Colonic mucosa (tissue), 4 donors: ENCODE measurements at regions not wholly inside any gene's neighbourhood (a gene's known extent, or its start where the extent isn't known, plus 50 kb on each side); places are given as distances from the start of the nearest gene placed in this dataset.
"Not testable (repeated sequence)": the region's sequence is repeated elsewhere in the genome, so short reads cannot be mapped to it uniquely, and the experiment has no call there.

Experiments
- DNase-seq: peaks from one replicate; pipeline ENCODE4 v3.0.0-alpha.2; 2020
- H3K27ac ChIP-seq: fragments of 200-600 bp; one replicate; pipeline ENCODE4 v1.8.0; 2021
- H3K27me3 ChIP-seq: fragments of 200-600 bp; one replicate; pipeline ENCODE4 v1.8.0; 2021
- H3K36me3 ChIP-seq: fragments of 200-600 bp; one replicate; pipeline ENCODE4 v1.8.0; 2021
- H3K4me1 ChIP-seq: fragments of 200-600 bp; one replicate; pipeline ENCODE4 v1.8.0; 2021; ENCODE audit warnings: mild to moderate bottlenecking
- H3K4me3 ChIP-seq: fragments of 200-600 bp; one replicate; pipeline ENCODE4 v1.8.0; 2021
- H3K9ac ChIP-seq, 2 donors: one replicate each; pipeline ENCODE4 v1.7.0; 2013; ENCODE audit warnings: control low read depth in 2 of 2, low read depth in 2 of 2, low read length in 2 of 2
- H3K9me3 ChIP-seq: fragments of 200-600 bp; one replicate; pipeline ENCODE4 v1.8.0; 2021
- intact Hi-C: fragments of 100-400 bp; cut with DNase I; formaldehyde crosslinking; loops from one replicate; pipeline ENCODE4 v1.14.1; 2022
- TF ChIP-seq, protein P1 (sequence below): fragments of 200-600 bp; IDR thresholded peaks from one replicate; pipeline ENCODE4 v1.8.0; 2022; ENCODE audit warnings: antibody characterized with exemption, mild to moderate bottlenecking
- donor health status: healthy.
- donor health status: DM: no; HTN: no; CAD: no.
- donor health status: DM: no; HTN: no; CAD: no.

DNA sequence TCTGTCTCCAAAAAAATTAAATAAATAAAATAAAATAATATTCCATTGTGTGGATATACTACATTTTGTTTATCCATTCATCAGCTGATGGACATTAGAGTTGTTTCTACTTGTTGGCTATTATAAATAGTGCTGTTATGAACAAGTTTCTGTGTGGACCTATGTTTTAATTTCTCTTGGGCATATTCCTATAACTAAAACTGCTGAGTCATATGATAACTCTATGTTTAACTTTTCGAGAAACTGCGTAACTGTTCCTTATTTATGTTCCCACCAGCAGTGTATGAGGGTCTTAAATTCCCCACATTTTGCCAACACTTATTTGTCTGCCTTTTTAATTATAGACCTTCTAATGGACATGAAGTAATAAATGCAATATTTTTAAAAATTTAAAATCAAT, 80.0 kb upstream of the XIST start:
- intact Hi-C loops = no loop called here
- H3K4me3 ChIP-seq = no peak overlapping the region

DNA sequence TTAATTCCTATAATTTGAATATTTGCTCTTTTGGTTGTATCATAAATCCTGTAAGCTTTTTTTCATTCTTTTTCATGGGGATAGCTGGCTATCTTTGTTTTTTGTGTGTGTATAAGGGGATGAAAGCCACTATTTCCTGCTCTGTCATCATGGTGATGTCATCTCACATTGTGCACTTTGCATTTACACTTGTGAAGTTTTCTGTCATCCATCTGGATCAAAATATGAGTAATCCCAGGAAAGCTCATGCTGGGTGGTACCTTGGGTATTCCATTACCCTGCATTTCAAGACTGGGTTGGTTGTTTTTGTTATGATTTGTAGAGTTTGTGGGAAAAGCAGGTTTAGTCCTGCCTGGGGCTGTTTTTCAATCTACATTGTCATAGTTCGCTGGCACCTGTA, 77.8 kb upstream of the XIST start:
- intact Hi-C loops = no loop called here
- no peak overlapping the region for H3K27ac ChIP-seq
- no peak overlapping the region for H3K9ac ChIP-seq
- H3K4me1 ChIP-seq = no peaks in the 10 kb centered on the region
- H3K27me3 ChIP-seq = no peaks in the 10 kb centered on the region
- H3K9me3 ChIP-seq = no peaks in the 10 kb centered on the region
- no peak for DNase-seq
- H3K36me3 ChIP-seq = no peaks in the 10 kb centered on the region
- TF ChIP-seq, protein P1, sequence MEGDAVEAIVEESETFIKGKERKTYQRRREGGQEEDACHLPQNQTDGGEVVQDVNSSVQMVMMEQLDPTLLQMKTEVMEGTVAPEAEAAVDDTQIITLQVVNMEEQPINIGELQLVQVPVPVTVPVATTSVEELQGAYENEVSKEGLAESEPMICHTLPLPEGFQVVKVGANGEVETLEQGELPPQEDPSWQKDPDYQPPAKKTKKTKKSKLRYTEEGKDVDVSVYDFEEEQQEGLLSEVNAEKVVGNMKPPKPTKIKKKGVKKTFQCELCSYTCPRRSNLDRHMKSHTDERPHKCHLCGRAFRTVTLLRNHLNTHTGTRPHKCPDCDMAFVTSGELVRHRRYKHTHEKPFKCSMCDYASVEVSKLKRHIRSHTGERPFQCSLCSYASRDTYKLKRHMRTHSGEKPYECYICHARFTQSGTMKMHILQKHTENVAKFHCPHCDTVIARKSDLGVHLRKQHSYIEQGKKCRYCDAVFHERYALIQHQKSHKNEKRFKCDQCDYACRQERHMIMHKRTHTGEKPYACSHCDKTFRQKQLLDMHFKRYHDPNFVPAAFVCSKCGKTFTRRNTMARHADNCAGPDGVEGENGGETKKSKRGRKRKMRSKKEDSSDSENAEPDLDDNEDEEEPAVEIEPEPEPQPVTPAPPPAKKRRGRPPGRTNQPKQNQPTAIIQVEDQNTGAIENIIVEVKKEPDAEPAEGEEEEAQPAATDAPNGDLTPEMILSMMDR = no peak
- H3K4me3 ChIP-seq = no peak overlapping the region

More for the DNA sequence above, 80.0 kb upstream of the XIST start:
- H3K36me3 ChIP-seq = no peaks in the 10 kb centered on the region
- no peaks in the 10 kb centered on the region for H3K9me3 ChIP-seq
- TF ChIP-seq, protein P1 = no peak
- H3K4me1 ChIP-seq = no peaks in the 10 kb centered on the region
- DNase-seq = no peak
- no peak overlapping the region for H3K9ac ChIP-seq
- H3K27ac ChIP-seq = no peak overlapping the region
- H3K27me3 ChIP-seq = no peaks in the 10 kb centered on the region

DNA sequence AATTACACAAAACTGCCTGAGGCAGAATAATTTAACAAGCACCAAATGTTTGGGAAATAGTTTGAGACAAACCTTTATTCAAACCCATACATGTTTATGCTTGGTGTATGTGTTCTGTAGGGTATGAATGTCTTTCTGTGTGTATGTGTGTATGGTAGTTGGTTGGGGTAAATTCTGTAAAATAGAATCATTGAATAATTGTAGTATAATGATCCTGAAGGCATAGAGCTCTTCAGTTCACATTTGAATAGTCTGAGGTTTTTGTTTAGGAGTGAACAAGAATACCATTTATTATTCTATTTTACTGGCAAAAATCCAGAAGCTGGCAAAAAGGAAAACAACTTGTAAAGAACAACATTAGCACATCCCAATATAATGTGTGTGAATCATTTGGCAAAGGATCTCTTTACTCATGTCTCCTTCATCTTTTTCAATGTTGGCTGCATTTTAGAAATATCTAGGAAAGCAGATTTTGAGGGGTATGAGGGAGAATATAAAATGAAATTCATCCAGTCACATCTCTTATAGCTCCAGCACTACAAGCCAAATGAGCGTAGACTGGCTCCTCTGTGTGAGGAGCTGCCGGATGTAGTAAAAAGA, 70.4 kb upstream of the XIST start:
- H3K27ac ChIP-seq = no peak overlapping the region
- no peaks in the 10 kb centered on the region for H3K9me3 ChIP-seq
- no peak overlapping the region for H3K4me3 ChIP-seq
- TF ChIP-seq, protein P1 = no peak
- H3K36me3 ChIP-seq = no peaks in the 10 kb centered on the region
- no peak for DNase-seq
- no peak overlapping the region for H3K9ac ChIP-seq
- no peaks in the 10 kb centered on the region for H3K4me1 ChIP-seq
- H3K27me3 ChIP-seq = no peaks in the 10 kb centered on the region
- intact Hi-C loops = no loop called here

DNA sequence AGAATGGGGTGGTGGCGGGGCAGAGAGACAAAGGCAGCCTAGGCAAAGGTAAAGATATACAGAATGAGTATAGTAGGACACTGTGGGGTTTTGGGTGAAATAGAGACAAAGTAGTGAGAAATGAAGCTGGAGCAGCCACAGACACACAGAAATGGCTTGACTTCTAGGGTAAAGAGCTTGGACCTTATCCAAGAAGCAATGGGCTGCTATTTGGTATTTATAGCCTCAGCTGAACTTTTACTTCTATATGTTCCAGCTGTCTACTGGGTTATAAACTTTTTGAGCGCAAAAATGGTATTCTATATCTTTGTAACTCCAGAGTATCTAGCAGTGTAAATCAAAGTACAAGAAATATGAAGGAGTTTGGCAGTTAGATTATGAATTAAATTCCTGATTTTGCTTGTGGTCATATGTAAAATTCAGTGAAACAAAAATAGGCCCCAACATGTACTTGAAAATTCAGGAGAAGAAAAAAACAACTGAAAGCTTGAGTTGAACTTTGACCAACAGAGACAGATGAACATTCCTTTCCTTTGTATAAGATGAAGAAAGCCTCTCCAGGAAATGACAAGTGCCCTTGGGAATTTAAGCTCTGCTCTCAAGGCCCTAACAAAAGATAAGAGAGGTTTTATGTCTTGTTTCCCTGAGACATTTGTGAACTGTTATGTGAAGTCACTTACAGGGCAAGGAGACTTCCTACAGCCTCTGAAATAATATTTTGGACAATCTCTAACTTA, 64.6 kb upstream of the XIST start:
- Histone ChIP-seq H3K9ac (no peak overlapping the region), H3K9me3 (no peaks in the 10 kb centered on the region), H3K4me1 (no peaks in the 10 kb centered on the region), H3K27ac (no peak overlapping the region), H3K36me3 (no peaks in the 10 kb centered on the region), H3K4me3 (no peak overlapping the region), H3K27me3 (no peaks in the 10 kb centered on the region)
- DNase-seq = no peak
- intact Hi-C loops = no loop called here
- TF ChIP-seq, protein P1 = no peak

DNA sequence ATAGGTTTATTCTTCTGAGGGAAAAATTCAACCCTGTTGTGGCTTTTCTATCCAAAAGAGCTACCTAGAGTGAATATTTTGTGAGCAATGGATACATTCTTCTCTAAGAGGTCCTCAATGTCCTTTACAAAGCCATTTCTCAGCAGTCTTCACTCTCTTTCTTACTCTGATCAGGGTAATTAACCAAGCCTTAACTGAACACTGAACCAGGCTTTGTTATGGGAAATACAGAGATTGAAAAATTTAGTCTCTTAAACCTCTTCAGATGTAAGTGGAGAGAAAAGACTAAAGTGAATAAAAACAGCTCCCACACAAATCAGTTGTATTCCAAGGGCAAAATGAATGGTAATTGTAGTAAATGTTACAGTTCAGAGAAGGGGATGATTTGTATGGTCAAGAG, 64.0 kb upstream of the XIST start:
- H3K27me3 ChIP-seq = no peaks in the 10 kb centered on the region
- H3K9ac ChIP-seq = no peak overlapping the region
- H3K4me3 ChIP-seq = no peak overlapping the region
- H3K9me3 ChIP-seq = no peaks in the 10 kb centered on the region
- H3K4me1 ChIP-seq = no peaks in the 10 kb centered on the region
- intact Hi-C loops = no loop called here
- TF ChIP-seq, protein P1 = no peak
- DNase-seq = no peak
- H3K36me3 ChIP-seq = no peaks in the 10 kb centered on the region
- no peak overlapping the region for H3K27ac ChIP-seq

DNA sequence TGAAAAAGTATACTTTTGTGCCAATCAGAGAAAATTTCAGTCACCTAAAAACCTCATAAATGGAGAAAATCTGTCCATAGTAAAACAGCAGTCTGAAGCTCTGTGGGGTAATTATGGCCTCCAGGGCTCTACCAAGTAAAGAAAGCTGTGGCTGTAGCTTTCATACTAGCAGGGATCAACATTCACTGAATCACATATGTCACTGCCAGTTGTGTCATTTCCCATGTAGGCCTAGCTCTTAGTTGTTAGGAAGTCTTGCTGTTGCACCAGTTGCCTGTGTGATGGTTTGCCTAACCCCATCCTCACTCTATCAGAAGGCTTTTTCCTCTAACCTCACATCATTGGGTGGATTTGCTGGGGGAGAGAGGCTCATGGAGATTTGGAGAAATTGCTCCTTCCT, 62.3 kb upstream of the XIST start:
- intact Hi-C loops, H3K4me1 ChIP-seq, DNase-seq, H3K4me3 ChIP-seq, H3K9ac ChIP-seq, H3K27ac ChIP-seq, H3K9me3 ChIP-seq, H3K27me3 ChIP-seq, H3K36me3 ChIP-seq: not testable (repeated sequence)
